GM21526 (cell line): ENCODE measurements at regions not wholly inside any gene's neighbourhood (a gene's known extent, or its start where the extent isn't known, plus 50 kb on each side); places are given as distances from the start of the nearest gene placed in this dataset.

Source experiments
- ATAC-seq: cut with Tn5 transposase; IDR thresholded peaks from one replicate; pipeline ENCODE4 v1.9.1; 2021; ENCODE audit warnings: moderate library complexity; ENCODE audit not compliant: unreplicated experiment, low FRiP score

- no peak for ATAC-seq
These were observed 147.7 kb upstream of the PHACTR3 start for GRCh38 chr20:59456342-59457279.

- no peak for ATAC-seq
These were observed 145.7 kb upstream of the PHACTR3 start for GRCh38 chr20:59458645-59459044.

GRCh38 chr20:59459586-59459985 is 144.8 kb upstream of the PHACTR3 start:
- ATAC-seq = no peak

GRCh38 chr20:59460352-59460751 is 144.0 kb upstream of the PHACTR3 start:
- ATAC-seq = no peak

GRCh38 chr20:59461526-59461925 is 142.8 kb upstream of the PHACTR3 start:
- ATAC-seq = no peak

GRCh38 chr20:59462249-59462648 is 142.1 kb upstream of the PHACTR3 start:
- ATAC-seq = no peak

GRCh38 chr20:59463541-59463940 is 140.8 kb upstream of the PHACTR3 start:
- no peak for ATAC-seq

GRCh38 chr20:59466107-59466815 is 138.1 kb upstream of the PHACTR3 start:
- ATAC-seq = no peak

- no peak for ATAC-seq
These were observed 135.5 kb upstream of the PHACTR3 start for GRCh38 chr20:59468831-59469230.

GRCh38 chr20:59469267-59470252 is 134.8 kb upstream of the PHACTR3 start:
- no peak for ATAC-seq

- no peak for ATAC-seq
These were observed 133.8 kb upstream of the PHACTR3 start for GRCh38 chr20:59470521-59470920.

- ATAC-seq = no peak
These were observed 132.5 kb upstream of the PHACTR3 start for GRCh38 chr20:59471653-59472421.

- ATAC-seq = no peak
These were observed 130.6 kb upstream of the PHACTR3 start for GRCh38 chr20:59473742-59474141.

- no peak for ATAC-seq
These were observed 123.3 kb upstream of the PHACTR3 start for GRCh38 chr20:59481067-59481466.

GRCh38 chr20:59481477-59482018 is 122.8 kb upstream of the PHACTR3 start:
- no peak for ATAC-seq

- ATAC-seq = no peak
These were observed 121.8 kb upstream of the PHACTR3 start for GRCh38 chr20:59482351-59483187.

- no peak for ATAC-seq
These were observed 120.9 kb upstream of the PHACTR3 start for GRCh38 chr20:59483481-59483880.

- no peak for ATAC-seq
These were observed 120.1 kb upstream of the PHACTR3 start for GRCh38 chr20:59484228-59484627.
